Progenitor cell of endocrine pancreas (in vitro differentiated cells): ENCODE measurements at regions not wholly inside any gene's neighbourhood (a gene's known extent, or its start where the extent isn't known, plus 50 kb on each side); places are given as distances from the start of the nearest gene placed in this dataset.
"Not testable (repeated sequence)": the region's sequence is repeated elsewhere in the genome, so short reads cannot be mapped to it uniquely, and the experiment has no call there.

ENCODE experiments used
- DNase-seq: peaks from one replicate; pipeline ENCODE4 v3.0.0; 2021; ENCODE audit warnings: low spot score; ENCODE audit not compliant: unreplicated experiment
- H3K27ac Mint-ChIP-seq: 2 replicates; pipeline ENCODE4 v1.8.0; 2021; ENCODE audit warnings: mild to moderate bottlenecking, moderate library complexity, mixed read lengths
- H3K27me3 Mint-ChIP-seq: 2 replicates; pipeline ENCODE4 v1.8.0; 2021; ENCODE audit warnings: mixed read lengths
- H3K36me3 Mint-ChIP-seq: 2 replicates; pipeline ENCODE4 v1.8.0; 2022; ENCODE audit warnings: mixed read lengths; ENCODE audit not compliant: insufficient read depth
- H3K4me1 Mint-ChIP-seq: 2 replicates; pipeline ENCODE4 v1.8.0; 2021; ENCODE audit warnings: low read depth, mixed read lengths
- H3K4me3 Mint-ChIP-seq: 2 replicates; pipeline ENCODE4 v1.8.0; 2021; ENCODE audit warnings: low read depth, mild to moderate bottlenecking, moderate library complexity, mixed read lengths
- H3K9me3 Mint-ChIP-seq: 2 replicates; pipeline ENCODE4 v1.8.0; 2021; ENCODE audit warnings: low read depth, mixed read lengths
- TF ChIP-seq, protein P1 (sequence below): fragments of 200-600 bp; sonication (generic); IDR thresholded peaks from one replicate; pipeline ENCODE4 v1.5.0; 2021; ENCODE audit warnings: antibody characterized with exemption, mild to moderate bottlenecking; ENCODE audit not compliant: unreplicated experiment

DNA sequence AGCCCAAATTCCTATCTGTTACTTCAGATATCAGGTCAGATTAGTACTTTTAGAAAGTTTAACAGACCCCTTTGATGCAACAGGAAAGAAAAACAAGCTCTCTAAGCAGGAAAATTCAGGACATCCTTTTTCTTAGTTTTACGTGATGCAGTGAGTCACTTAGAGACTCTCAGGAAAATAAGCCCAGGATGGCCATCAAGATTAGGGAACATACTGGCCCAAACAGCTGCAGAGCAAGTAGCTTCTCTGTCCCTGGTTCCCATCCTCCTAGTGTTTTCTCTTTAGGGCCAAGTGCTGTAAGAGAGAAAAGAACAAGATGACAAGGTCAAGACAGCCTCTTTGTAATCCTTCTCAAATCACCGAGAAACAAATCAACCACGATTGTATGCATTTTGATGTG lies 219.1 kb downstream of the ZNF674 start:
- no peak overlapping the region for H3K4me3 Mint-ChIP-seq
- no peak for DNase-seq
- peaks cover 18% of the 10 kb centered on the region for H3K4me1 Mint-ChIP-seq
- peak overlapping the region; percentile 84 for H3K27ac Mint-ChIP-seq
- H3K27me3 Mint-ChIP-seq = no peaks in the 10 kb centered on the region
- TF ChIP-seq, protein P1, sequence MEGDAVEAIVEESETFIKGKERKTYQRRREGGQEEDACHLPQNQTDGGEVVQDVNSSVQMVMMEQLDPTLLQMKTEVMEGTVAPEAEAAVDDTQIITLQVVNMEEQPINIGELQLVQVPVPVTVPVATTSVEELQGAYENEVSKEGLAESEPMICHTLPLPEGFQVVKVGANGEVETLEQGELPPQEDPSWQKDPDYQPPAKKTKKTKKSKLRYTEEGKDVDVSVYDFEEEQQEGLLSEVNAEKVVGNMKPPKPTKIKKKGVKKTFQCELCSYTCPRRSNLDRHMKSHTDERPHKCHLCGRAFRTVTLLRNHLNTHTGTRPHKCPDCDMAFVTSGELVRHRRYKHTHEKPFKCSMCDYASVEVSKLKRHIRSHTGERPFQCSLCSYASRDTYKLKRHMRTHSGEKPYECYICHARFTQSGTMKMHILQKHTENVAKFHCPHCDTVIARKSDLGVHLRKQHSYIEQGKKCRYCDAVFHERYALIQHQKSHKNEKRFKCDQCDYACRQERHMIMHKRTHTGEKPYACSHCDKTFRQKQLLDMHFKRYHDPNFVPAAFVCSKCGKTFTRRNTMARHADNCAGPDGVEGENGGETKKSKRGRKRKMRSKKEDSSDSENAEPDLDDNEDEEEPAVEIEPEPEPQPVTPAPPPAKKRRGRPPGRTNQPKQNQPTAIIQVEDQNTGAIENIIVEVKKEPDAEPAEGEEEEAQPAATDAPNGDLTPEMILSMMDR = no peak
- H3K9me3 Mint-ChIP-seq = peaks cover 25% of the 10 kb centered on the region
- H3K36me3 Mint-ChIP-seq = peaks cover 4% of the 10 kb centered on the region

DNA sequence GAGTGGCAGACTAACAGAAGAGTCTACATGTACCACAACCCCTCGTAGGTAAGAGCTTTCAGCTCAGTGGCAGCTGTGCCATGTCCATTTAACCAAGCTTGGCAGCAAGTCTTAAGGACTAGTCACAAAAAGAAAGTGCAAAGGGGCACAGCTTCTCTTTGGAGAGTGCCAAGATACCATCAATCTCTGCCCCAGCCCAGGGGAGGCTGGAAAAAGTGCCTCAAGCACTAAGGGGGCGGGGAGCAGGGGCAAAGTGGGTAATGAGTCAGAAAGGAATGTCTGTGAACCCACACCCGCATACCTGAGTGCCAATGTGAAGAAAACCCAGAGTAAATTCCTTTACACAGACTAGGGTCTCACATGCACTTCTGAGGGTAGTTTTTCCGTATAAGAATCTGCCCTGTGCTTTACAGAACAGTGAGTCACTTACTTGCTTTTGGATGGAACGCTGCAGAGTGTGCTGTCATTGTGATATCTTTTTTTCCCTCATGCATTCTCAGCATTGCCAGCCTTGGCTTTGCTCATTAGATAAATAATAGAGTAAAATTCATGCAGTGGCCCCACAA lies 219.8 kb downstream of the ZNF674 start:
- H3K9me3 Mint-ChIP-seq = peaks cover 20% of the 10 kb centered on the region
- H3K4me3 Mint-ChIP-seq = no peak overlapping the region
- no peaks in the 10 kb centered on the region for H3K27me3 Mint-ChIP-seq
- no peak for DNase-seq
- peaks cover 18% of the 10 kb centered on the region for H3K4me1 Mint-ChIP-seq
- H3K36me3 Mint-ChIP-seq = peaks cover 4% of the 10 kb centered on the region
- H3K27ac Mint-ChIP-seq = peak overlapping the region; percentile 84
- TF ChIP-seq, protein P1 = no peak

DNA sequence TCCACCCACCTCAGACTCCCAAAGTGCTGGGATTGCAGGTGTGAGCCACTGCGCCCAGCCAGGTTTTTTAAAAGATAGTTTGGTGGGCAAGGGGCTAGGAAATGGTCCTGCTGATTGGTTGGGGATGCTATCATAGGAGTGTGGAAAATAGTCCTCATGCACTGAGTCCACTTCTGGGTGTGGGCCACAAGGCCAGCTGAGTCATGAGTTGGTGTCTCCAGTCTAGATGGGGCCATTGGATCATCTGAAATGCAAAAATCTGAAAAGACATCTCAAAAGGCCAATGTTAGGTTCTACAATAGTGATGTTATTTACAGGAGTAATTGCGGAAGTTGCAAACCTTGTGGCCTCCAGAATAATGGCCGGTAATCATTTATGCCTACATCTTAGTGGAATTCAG lies 221.1 kb downstream of the ZNF674 start:
- peaks cover 14% of the 10 kb centered on the region for H3K9me3 Mint-ChIP-seq
- H3K4me3 Mint-ChIP-seq = no peak overlapping the region
- H3K36me3 Mint-ChIP-seq = peaks cover 4% of the 10 kb centered on the region
- H3K27ac Mint-ChIP-seq = no peak overlapping the region
- peaks cover 23% of the 10 kb centered on the region for H3K4me1 Mint-ChIP-seq
- H3K27me3 Mint-ChIP-seq = no peaks in the 10 kb centered on the region
- TF ChIP-seq, protein P1 = no peak
- DNase-seq = no peak

DNA sequence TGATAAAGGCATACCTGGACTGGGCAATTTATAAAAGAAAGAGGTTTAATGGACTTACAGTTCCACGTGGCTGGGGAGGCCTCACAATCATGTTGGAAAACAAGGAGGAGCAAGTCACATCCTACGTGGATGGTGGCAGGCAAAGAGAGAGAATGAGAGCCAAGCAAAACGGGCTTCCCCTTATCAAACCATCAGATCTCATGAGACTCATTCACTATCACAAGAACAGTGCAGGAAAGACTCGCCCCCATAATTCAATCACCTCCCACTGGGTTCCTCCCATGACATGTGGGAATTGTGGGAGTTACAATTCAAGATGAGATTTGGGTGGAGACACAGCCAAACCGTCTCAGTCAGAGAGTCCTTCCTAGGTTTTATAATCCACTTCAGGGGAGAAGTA lies 222.3 kb downstream of the ZNF674 start:
- H3K36me3 Mint-ChIP-seq, H3K4me3 Mint-ChIP-seq, DNase-seq, H3K27ac Mint-ChIP-seq, H3K27me3 Mint-ChIP-seq: not testable (repeated sequence)
- Mint-ChIP-seq H3K4me1 (peaks cover 21% of the 10 kb centered on the region), H3K9me3 (peaks cover 13% of the 10 kb centered on the region)

DNA sequence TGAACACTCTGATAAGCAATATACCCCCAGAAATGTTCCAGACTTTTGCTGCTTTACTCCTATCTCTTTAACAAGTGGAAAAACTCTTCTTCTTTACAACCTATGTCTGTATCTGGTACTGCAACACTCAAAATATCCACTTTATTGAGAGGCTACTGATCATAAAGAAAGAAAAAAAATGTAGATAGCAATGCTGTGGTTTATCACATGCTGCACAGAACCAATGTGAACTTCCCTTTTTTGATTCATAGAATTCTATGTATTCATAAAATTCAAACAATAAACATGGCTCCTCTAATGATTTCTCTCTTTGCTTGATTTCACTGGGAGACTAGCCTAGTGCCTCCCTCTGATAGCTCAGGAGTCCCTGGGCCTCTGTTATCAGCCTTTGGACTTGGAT lies 223.5 kb downstream of the ZNF674 start:
- DNase-seq = no peak
- Mint-ChIP-seq H3K36me3 (peaks cover 4% of the 10 kb centered on the region), H3K4me1 (peaks cover 16% of the 10 kb centered on the region), H3K27ac (no peak overlapping the region), H3K27me3 (no peaks in the 10 kb centered on the region), H3K4me3 (no peak overlapping the region), H3K9me3 (peaks cover 19% of the 10 kb centered on the region)
- TF ChIP-seq, protein P1 = no peak

DNA sequence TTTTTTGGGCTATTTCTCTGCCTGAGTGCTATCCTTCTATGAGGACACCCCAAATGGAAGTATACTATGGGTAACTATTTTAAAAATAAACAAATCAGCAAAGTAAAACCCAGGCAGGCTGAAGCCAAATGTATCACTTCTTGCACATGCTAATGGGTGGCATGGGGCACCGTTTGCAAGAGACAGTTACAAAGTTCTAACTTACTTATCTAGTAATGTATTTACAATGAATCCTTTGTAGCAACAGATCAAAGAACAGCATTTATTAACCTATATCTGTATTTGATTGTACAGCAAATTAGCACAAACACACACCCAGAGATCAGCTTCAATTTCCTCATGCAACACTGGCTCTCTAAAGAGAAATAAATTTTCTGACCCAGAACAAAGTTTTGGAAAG lies 225.5 kb downstream of the ZNF674 start:
- H3K4me1 Mint-ChIP-seq = peaks cover 6% of the 10 kb centered on the region
- no peak overlapping the region for H3K4me3 Mint-ChIP-seq
- H3K36me3 Mint-ChIP-seq = peaks cover 2% of the 10 kb centered on the region
- no peak overlapping the region for H3K27ac Mint-ChIP-seq
- H3K27me3 Mint-ChIP-seq = no peaks in the 10 kb centered on the region
- no peak for DNase-seq
- TF ChIP-seq, protein P1 = no peak
- H3K9me3 Mint-ChIP-seq = peaks cover 20% of the 10 kb centered on the region
